Psoas muscle (tissue), 7 donors: ENCODE measurements at regions not wholly inside any gene's neighbourhood (a gene's known extent, or its start where the extent isn't known, plus 50 kb on each side); places are given as distances from the start of the nearest gene placed in this dataset.

Source experiments
- ATAC-seq, 4 donors: fragments of 200-7000 bp; cut with Tn5 transposase; one replicate each; pipeline ENCODE4 v1.9.1; 2020; ENCODE audit warnings: moderate library complexity in 3 of 4, mild to moderate bottlenecking in 2 of 4
- DNase-seq, 2 donors: peaks; one replicate each; pipeline ENCODE4 v3.0.0-alpha.2; 2020
- H3K27ac ChIP-seq: fragments of 200-600 bp; one replicate; pipeline ENCODE4 v1.8.0; 2022
- H3K27me3 ChIP-seq, 3 donors: fragments of 200-600 bp in 1 of 3; one replicate each; pipeline versions ENCODE4 v1.6.1 to v1.8.0; 2013 to 2022; ENCODE audit warnings: low read length in 2 of 3, mild to moderate bottlenecking in 2 of 3, moderate library complexity in 1 of 3; ENCODE audit not compliant: insufficient read depth in 3 of 3
- H3K36me3 ChIP-seq, 2 donors: fragments of 200-600 bp in 1 of 2; one replicate each; pipeline versions ENCODE4 v1.6.1 to v1.8.0; 2013 to 2022; ENCODE audit warnings: low read depth in 1 of 2, mild to moderate bottlenecking in 1 of 2, moderate library complexity in 1 of 2; ENCODE audit not compliant: insufficient read depth in 1 of 2
- H3K4me1 ChIP-seq: fragments of 200-600 bp; one replicate; pipeline ENCODE4 v1.8.0; 2022
- H3K4me3 ChIP-seq: fragments of 200-600 bp; one replicate; pipeline ENCODE4 v1.8.0; 2022; ENCODE audit warnings: mild to moderate bottlenecking
- H3K9me3 ChIP-seq: fragments of 200-600 bp; one replicate; pipeline ENCODE4 v1.8.0; 2022
- WGBS, 3 donors: extraction: QIAGEN DNeasy Blood & Tissue Kit; methylation state at CpG; one replicate each; pipeline versions ENCODE4 v1.1.6 to v1.1.7; 2013; 5-methylcytosine and 5-hydroxymethylcytosine counted together
- intact Hi-C, 2 donors: fragments of 100-400 bp; cut with DNase I; formaldehyde crosslinking; loops; one replicate each; pipeline versions ENCODE4 v1.11.0 to v1.14.2; 2022
- TF ChIP-seq, protein P1 (sequence below): fragments of 200-600 bp; IDR thresholded peaks from one replicate; pipeline ENCODE4 v1.8.0; 2022; ENCODE audit warnings: antibody characterized with exemption
- donor health status: healthy with polysubstance abuse.
- donor health status: DM: no; HTN: no; CAD: no; lungs with moderate emphysema.
- donor health status: Bipolar disorder and iron deficiency.
- donor health status: healthy.
- donor health status: DM: yes; HTN: yes; CAD: no.
- donor health status: DM: no; HTN: no; CAD: no.
- donor health status: DM: yes; HTN: yes; CAD: no.

DNA sequence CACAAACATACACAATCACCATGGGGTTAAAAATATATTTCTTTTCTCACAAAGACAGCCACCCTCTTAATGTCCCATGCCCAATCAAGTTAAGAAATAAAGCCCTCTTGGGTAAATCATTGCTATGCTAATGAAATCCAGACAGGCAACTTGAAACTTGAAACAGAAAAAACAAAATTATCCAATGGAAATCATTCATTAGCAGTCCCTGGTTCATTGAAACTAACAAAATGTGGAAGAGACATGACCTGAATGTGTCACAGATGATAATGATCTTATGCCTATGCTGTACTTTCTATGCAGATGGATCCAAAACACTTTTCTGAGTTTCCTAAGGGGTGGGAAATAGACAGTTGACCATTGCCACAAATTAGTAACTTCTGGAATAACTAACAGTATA is 983.7 kb downstream of the MCTP2 start:
- ATAC-seq, result no peak
- H3K27ac ChIP-seq, result no peak overlapping the region
- H3K4me3 ChIP-seq, result no peak overlapping the region
- intact Hi-C loops, result no loop called here
- no peak for DNase-seq
- TF ChIP-seq, protein P1, sequence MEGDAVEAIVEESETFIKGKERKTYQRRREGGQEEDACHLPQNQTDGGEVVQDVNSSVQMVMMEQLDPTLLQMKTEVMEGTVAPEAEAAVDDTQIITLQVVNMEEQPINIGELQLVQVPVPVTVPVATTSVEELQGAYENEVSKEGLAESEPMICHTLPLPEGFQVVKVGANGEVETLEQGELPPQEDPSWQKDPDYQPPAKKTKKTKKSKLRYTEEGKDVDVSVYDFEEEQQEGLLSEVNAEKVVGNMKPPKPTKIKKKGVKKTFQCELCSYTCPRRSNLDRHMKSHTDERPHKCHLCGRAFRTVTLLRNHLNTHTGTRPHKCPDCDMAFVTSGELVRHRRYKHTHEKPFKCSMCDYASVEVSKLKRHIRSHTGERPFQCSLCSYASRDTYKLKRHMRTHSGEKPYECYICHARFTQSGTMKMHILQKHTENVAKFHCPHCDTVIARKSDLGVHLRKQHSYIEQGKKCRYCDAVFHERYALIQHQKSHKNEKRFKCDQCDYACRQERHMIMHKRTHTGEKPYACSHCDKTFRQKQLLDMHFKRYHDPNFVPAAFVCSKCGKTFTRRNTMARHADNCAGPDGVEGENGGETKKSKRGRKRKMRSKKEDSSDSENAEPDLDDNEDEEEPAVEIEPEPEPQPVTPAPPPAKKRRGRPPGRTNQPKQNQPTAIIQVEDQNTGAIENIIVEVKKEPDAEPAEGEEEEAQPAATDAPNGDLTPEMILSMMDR, result no peak
- H3K36me3 ChIP-seq, result no peaks in the 10 kb centered on the region
- peaks cover 6% of the 10 kb centered on the region for H3K9me3 ChIP-seq
- H3K4me1 ChIP-seq, result no peaks in the 10 kb centered on the region
- H3K27me3 ChIP-seq, result no peaks in the 10 kb centered on the region

DNA sequence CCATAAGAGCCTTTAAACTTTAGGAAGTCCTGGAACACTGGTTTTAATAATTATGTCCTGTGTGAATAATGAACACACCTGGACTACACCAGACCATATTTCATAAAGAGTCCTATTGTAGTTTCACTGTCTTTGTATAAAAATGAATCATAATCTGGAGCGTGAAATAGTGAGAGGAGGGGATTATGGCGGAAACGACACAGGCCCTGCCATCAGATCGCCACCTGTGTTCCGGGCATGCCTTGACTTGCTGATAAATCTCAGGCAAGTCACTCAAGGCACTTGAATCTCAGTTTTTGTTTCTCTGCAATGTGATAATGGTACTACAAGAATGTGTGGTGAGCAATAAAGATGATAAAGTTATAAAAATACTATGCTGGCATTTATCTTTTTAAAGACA is 995.5 kb downstream of the MCTP2 start:
- DNase-seq (no peak), ATAC-seq (no peak)
- WGBS, 3 donors, result 67 to 72% (median 71%) methylated on average over 5 of the region's 5 CpGs
- TF ChIP-seq, protein P1, result no peak
- no peaks in the 10 kb centered on the region for H3K4me1 ChIP-seq
- H3K27me3 ChIP-seq, result no peaks in the 10 kb centered on the region
- H3K36me3 ChIP-seq, result no peaks in the 10 kb centered on the region
- intact Hi-C loops, result no loop called here
- no peak overlapping the region for H3K4me3 ChIP-seq
- H3K9me3 ChIP-seq, result peaks cover 9% of the 10 kb centered on the region
- no peak overlapping the region for H3K27ac ChIP-seq

DNA sequence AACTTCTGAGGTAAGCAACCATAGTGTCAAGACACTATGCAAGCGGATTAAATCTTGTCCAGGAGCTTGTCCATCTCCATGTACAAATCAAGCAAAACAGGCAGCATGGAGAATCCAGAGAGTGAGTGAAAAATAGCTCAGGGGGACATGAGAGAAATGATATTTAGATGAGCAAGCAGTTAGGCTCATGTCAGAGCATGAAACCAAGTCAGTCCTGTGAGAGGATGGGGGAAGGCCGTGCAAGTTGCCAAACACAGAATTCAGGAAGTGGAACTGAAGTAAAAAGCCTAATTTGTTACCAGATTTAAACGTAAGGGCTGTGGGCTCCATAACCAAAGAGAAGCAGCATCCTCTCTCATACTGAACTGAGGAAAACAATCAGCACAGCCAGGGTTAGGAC is 995.9 kb downstream of the MCTP2 start:
- H3K27me3 ChIP-seq, result no peaks in the 10 kb centered on the region
- ATAC-seq (no peak), DNase-seq (no peak)
- no peaks in the 10 kb centered on the region for H3K4me1 ChIP-seq
- TF ChIP-seq, protein P1, result no peak
- WGBS, 3 donors, result 58 to 71% (median 65%) methylated on average over 3 of the region's 3 CpGs
- no peak overlapping the region for H3K4me3 ChIP-seq
- intact Hi-C loops, result no loop called here
- peaks cover 9% of the 10 kb centered on the region for H3K9me3 ChIP-seq
- no peak overlapping the region for H3K27ac ChIP-seq
- H3K36me3 ChIP-seq, result no peaks in the 10 kb centered on the region

DNA sequence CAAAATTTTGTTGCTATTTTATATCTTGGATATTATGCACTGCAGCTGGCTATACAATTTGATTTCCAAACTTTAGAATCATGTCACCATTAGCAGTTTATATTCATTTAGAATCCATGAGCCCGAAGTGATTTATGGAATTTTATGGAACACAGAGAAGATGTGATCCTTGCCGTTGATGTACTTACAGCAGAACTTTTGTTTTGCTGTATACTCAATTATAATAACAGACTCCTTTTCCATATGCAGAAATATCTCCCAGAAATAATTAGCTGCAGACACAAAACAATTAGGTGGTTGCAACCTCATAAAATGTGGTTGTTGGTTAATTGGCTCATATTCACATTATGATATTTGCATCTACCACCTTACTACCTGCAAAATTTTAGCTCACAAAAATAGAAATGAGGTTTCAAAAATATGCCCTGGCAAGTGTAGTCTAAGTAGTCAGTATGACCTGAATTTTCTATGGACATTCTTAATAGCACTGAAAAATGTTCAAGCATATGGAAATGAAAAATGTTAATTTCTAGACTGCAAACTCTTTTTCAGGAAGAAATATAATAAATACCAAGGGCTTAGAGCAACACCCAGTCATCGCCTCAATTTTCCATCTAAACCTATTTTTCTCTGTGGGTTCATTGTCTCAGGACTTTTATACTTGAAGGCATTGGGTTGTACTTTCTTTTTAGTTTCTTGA is 997.6 kb downstream of the MCTP2 start:
- intact Hi-C loops, result no loop called here
- ATAC-seq, result no peak

More for the DNA sequence above, 997.6 kb downstream of the MCTP2 start:
- no peaks in the 10 kb centered on the region for H3K27me3 ChIP-seq
- H3K9me3 ChIP-seq, result no peaks in the 10 kb centered on the region
- DNase-seq, result no peak
- WGBS, 3 donors, result 85 to 89% (median 88%) methylated on average over 3 of the region's 3 CpGs
- no peak overlapping the region for H3K4me3 ChIP-seq
- H3K4me1 ChIP-seq, result no peaks in the 10 kb centered on the region
- H3K36me3 ChIP-seq, result no peaks in the 10 kb centered on the region
- no peak overlapping the region for H3K27ac ChIP-seq
- TF ChIP-seq, protein P1, result no peak
